ENCODE measurements at regions not wholly inside any gene's neighbourhood (a gene's known extent, or its start where the extent isn't known, plus 50 kb on each side); places are given as distances from the start of the nearest gene placed in this dataset.
"Not testable (repeated sequence)": the region's sequence is repeated elsewhere in the genome, so short reads cannot be mapped to it uniquely, and the experiment has no call there.

GRCh38 chr1:198408716-198409115 lies 131.8 kb downstream of the ATP6V1G3 start:
- H3K36me3 Mint-ChIP-seq (ENCODE audit: unreplicated experiment) = no peaks in the 10 kb centered on the region
- peaks cover 3% of the 10 kb centered on the region for H3K4me1 Mint-ChIP-seq (ENCODE audit: unreplicated experiment)

GRCh38 chr1:198404632-198405031 lies 135.8 kb downstream of the ATP6V1G3 start:
- H3K27ac Mint-ChIP-seq (ENCODE audit: unreplicated experiment); H3K4me1 Mint-ChIP-seq (ENCODE audit: unreplicated experiment); DNase-seq (ENCODE audit: extremely low spot score, unreplicated experiment); H3K9me3 Mint-ChIP-seq (ENCODE audit: unreplicated experiment); H3K27me3 Mint-ChIP-seq (ENCODE audit: unreplicated experiment); H3K36me3 Mint-ChIP-seq (ENCODE audit: unreplicated experiment); H3K4me3 Mint-ChIP-seq (ENCODE audit: unreplicated experiment): not testable (repeated sequence)

More at GRCh38 chr1:198408716-198409115, 131.8 kb downstream of the ATP6V1G3 start:
- DNase-seq (ENCODE audit: extremely low spot score, unreplicated experiment) = no peak
- no peaks in the 10 kb centered on the region for H3K27me3 Mint-ChIP-seq (ENCODE audit: unreplicated experiment)
- H3K27ac Mint-ChIP-seq (ENCODE audit: unreplicated experiment) = no peak overlapping the region
- no peak overlapping the region for H3K4me3 Mint-ChIP-seq (ENCODE audit: unreplicated experiment)
- no peak for TF ChIP-seq CTCF (IDR thresholded peaks at IDR 0.05)
- H3K9me3 Mint-ChIP-seq (ENCODE audit: unreplicated experiment) = peaks cover 17% of the 10 kb centered on the region

- DNase-seq (ENCODE audit: extremely low spot score, unreplicated experiment) = no peak
- TF ChIP-seq CTCF (IDR thresholded peaks at IDR 0.05) = no peak
- H3K27ac Mint-ChIP-seq (ENCODE audit: unreplicated experiment) = no peak overlapping the region
- no peaks in the 10 kb centered on the region for H3K27me3 Mint-ChIP-seq (ENCODE audit: unreplicated experiment)
- peaks cover 4% of the 10 kb centered on the region for H3K4me1 Mint-ChIP-seq (ENCODE audit: unreplicated experiment)
- no peak overlapping the region for H3K4me3 Mint-ChIP-seq (ENCODE audit: unreplicated experiment)
- H3K9me3 Mint-ChIP-seq (ENCODE audit: unreplicated experiment) = no peaks in the 10 kb centered on the region
- H3K36me3 Mint-ChIP-seq (ENCODE audit: unreplicated experiment) = no peaks in the 10 kb centered on the region
Measured at GRCh38 chr1:198400063-198400462, 140.4 kb downstream of the ATP6V1G3 start.

- peaks cover 4% of the 10 kb centered on the region for H3K4me1 Mint-ChIP-seq (ENCODE audit: unreplicated experiment)
- TF ChIP-seq CTCF (IDR thresholded peaks at IDR 0.05) = no peak
- no peak for DNase-seq (ENCODE audit: extremely low spot score, unreplicated experiment)
- H3K27me3 Mint-ChIP-seq (ENCODE audit: unreplicated experiment) = no peaks in the 10 kb centered on the region
- H3K27ac Mint-ChIP-seq (ENCODE audit: unreplicated experiment) = no peak overlapping the region
- H3K4me3 Mint-ChIP-seq (ENCODE audit: unreplicated experiment) = no peak overlapping the region
- no peaks in the 10 kb centered on the region for H3K9me3 Mint-ChIP-seq (ENCODE audit: unreplicated experiment)
- no peaks in the 10 kb centered on the region for H3K36me3 Mint-ChIP-seq (ENCODE audit: unreplicated experiment)
Measured at GRCh38 chr1:198399452-198399851, 141.0 kb downstream of the ATP6V1G3 start.

GRCh38 chr1:198397208-198397808 lies 143.2 kb downstream of the ATP6V1G3 start:
- no peaks in the 10 kb centered on the region for H3K9me3 Mint-ChIP-seq (ENCODE audit: unreplicated experiment)
- no peaks in the 10 kb centered on the region for H3K36me3 Mint-ChIP-seq (ENCODE audit: unreplicated experiment)
- H3K4me3 Mint-ChIP-seq (ENCODE audit: unreplicated experiment) = no peak overlapping the region
- no peak for DNase-seq (ENCODE audit: extremely low spot score, unreplicated experiment)
- H3K4me1 Mint-ChIP-seq (ENCODE audit: unreplicated experiment) = peaks cover 4% of the 10 kb centered on the region
- H3K27me3 Mint-ChIP-seq (ENCODE audit: unreplicated experiment) = no peaks in the 10 kb centered on the region
- no peak for TF ChIP-seq CTCF (IDR thresholded peaks at IDR 0.05)
- H3K27ac Mint-ChIP-seq (ENCODE audit: unreplicated experiment) = no peak overlapping the region

Measured in osteocyte (in vitro differentiated cells).